BLaER1 treated with 17β-estradiol and CSF1 and Interleukin-3, amounts not matched to agents 10 nM and 100 nM (cell line): ENCODE measurements at regions not wholly inside any gene's neighbourhood (a gene's known extent, or its start where the extent isn't known, plus 50 kb on each side); places are given as distances from the start of the nearest gene placed in this dataset.
A peak's percentile ranks its signal among the peaks of the same experiment; 100 is the strongest.

Source experiments
- H3K27ac ChIP-seq, 11 experiments: shearing (Covaris generic); formaldehyde crosslinking; 2 replicates each; pipeline ENCODE4 v1.8.1; 2022
- H3K27me3 ChIP-seq, 11 experiments: shearing (Covaris generic); formaldehyde crosslinking; 2 replicates each; pipeline ENCODE4 v1.8.1; 2022
- H3K36me3 ChIP-seq, 11 experiments: shearing (Covaris generic); formaldehyde crosslinking; 2 replicates each; pipeline ENCODE4 v1.8.1; 2022
- H3K4me1 ChIP-seq, 10 experiments: shearing (Covaris generic); formaldehyde crosslinking; 2 replicates each; pipeline ENCODE4 v1.8.1; 2022
- H3K4me2 ChIP-seq, 11 experiments: shearing (Covaris generic); formaldehyde crosslinking; 2 replicates each; pipeline ENCODE4 v1.8.1; 2022
- H3K4me3 ChIP-seq, 10 experiments: shearing (Covaris generic); formaldehyde crosslinking; 2 replicates each; pipeline ENCODE4 v1.8.1; 2022
- H3K9ac ChIP-seq, 11 experiments: shearing (Covaris generic); formaldehyde crosslinking; 2 replicates each; pipeline ENCODE4 v1.8.1; 2022
- H3K9me3 ChIP-seq, 11 experiments: shearing (Covaris generic); formaldehyde crosslinking; replicated peaks in 1 of 11; 2 replicates each; pipeline ENCODE4 v1.8.1; 2022
- H4K20me1 ChIP-seq, 11 experiments: shearing (Covaris generic); formaldehyde crosslinking; 2 replicates each; pipeline ENCODE4 v1.8.1; 2022
- Cebpa-rat ChIP-seq, 11 experiments: shearing (Covaris generic); IDR thresholded peaks; 2 replicates each; pipeline ENCODE4 v1.8.1; 2022

DNA sequence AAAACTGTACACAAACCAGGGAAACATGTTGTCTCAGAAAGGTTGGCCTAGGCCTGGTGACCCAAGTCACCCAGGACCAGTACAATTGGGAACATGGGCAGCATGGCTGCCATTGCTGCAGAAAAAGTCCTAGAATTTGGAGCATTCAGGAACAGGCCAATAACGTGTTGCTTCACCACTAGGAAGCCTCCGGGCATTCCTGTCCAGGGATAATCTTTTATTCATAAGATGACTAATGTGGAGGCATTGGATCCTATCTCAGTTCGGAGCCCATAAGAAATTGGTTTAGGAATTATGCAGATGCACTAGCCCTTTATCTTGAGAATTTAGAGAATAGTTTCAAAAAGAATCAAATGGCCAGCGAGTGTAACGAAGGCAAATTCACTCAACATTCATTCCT is 242.8 kb upstream of the NDST4 start:
- Histone ChIP-seq H3K9me3 (peaks cover 28 to 43% (median 34%) of the 10 kb centered on the region in 11 experiments), H3K27ac (no peak overlapping the region), H3K27me3 (no peaks in the 10 kb centered on the region), H4K20me1 (no peaks in the 10 kb centered on the region), H3K9ac (no peak overlapping the region), H3K4me2 (no peak overlapping the region), H3K36me3 (no peaks in the 10 kb centered on the region), H3K4me1 (no peaks in the 10 kb centered on the region), H3K4me3 (no peak overlapping the region)
- no peak for TF ChIP-seq Cebpa-rat (IDR thresholded peaks at IDR 0.05)

GRCh38 chr4:115355329-115355728 is 241.9 kb upstream of the NDST4 start:
- no peak for TF ChIP-seq Cebpa-rat (IDR thresholded peaks at IDR 0.05)

GRCh38 chr4:115353370-115353769 is 239.9 kb upstream of the NDST4 start:
- no peak overlapping the region for H3K9ac ChIP-seq
- H3K36me3 ChIP-seq: no peaks in the 10 kb centered on the region
- H3K27ac ChIP-seq: no peak overlapping the region
- H3K4me1 ChIP-seq: no peaks in the 10 kb centered on the region
- no peaks in the 10 kb centered on the region for H4K20me1 ChIP-seq
- H3K4me2 ChIP-seq: no peak overlapping the region
- peaks cover 28 to 43% (median 34%) of the 10 kb centered on the region in 11 experiments for H3K9me3 ChIP-seq
- H3K4me3 ChIP-seq: no peak overlapping the region
- no peak for TF ChIP-seq Cebpa-rat (IDR thresholded peaks at IDR 0.05)
- H3K27me3 ChIP-seq: no peaks in the 10 kb centered on the region

More at GRCh38 chr4:115355329-115355728, 241.9 kb upstream of the NDST4 start:
- Histone ChIP-seq H3K4me3 (no peak overlapping the region), H3K9ac (no peak overlapping the region), H3K9me3 (peaks cover 28 to 43% (median 34%) of the 10 kb centered on the region in 11 experiments), H3K27ac (no peak overlapping the region), H4K20me1 (no peaks in the 10 kb centered on the region), H3K36me3 (no peaks in the 10 kb centered on the region), H3K27me3 (no peaks in the 10 kb centered on the region), H3K4me2 (no peak overlapping the region), H3K4me1 (no peaks in the 10 kb centered on the region)

GRCh38 chr4:115343171-115343570 is 229.8 kb upstream of the NDST4 start:
- Histone ChIP-seq H3K36me3 (no peaks in the 10 kb centered on the region), H3K27me3 (no peaks in the 10 kb centered on the region), H3K9ac (no peak overlapping the region), H3K4me3 (no peak overlapping the region), H3K4me1 (no peaks in the 10 kb centered on the region), H3K4me2 (no peak overlapping the region), H4K20me1 (no peaks in the 10 kb centered on the region), H3K27ac (no peak overlapping the region), H3K9me3 (no peaks in the 10 kb centered on the region)
- no peak for TF ChIP-seq Cebpa-rat (IDR thresholded peaks at IDR 0.05)

DNA sequence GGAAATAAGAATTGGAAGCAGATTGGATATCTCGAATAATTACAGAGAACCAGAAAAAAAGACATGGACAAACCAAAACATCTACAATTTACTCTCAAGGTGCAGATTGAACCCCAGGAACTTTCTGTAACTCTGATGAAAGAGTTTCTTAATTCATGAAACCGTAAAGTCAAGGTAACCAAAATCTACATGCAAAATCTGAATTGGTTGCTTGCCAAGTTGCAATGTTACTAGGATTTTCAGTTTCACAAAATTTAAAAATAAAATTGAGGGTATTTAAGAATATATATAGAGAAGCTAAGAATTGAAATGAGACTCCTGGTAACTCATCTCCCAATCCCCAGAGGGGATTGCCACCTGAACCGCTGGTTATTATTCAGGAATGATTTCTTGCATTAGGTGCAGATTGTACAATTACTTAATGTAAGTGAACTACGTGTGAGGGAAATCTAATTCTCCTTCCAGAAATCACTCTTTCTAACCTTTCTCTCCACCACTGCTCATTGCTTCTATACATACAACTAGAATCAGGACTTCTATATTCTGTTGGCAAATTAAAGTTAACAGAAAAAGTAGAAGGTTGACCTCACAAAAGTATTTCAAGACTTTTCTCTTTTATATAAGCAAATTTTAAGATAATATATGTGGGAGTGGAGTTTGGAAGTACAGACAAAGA is 221.5 kb upstream of the NDST4 start:
- Histone ChIP-seq H3K9ac (no peak overlapping the region), H3K4me1 (no peaks in the 10 kb centered on the region), H3K27me3 (no peaks in the 10 kb centered on the region), H3K4me3 (no peak overlapping the region), H3K27ac (no peak overlapping the region), H3K36me3 (no peaks in the 10 kb centered on the region), H4K20me1 (no peaks in the 10 kb centered on the region), H3K4me2 (no peak overlapping the region), H3K9me3 (no peaks in the 10 kb centered on the region)
- no peak for TF ChIP-seq Cebpa-rat (IDR thresholded peaks at IDR 0.05)

- Histone ChIP-seq H3K9ac (no peak overlapping the region), H3K4me1 (no peaks in the 10 kb centered on the region), H3K4me2 (no peak overlapping the region), H4K20me1 (no peaks in the 10 kb centered on the region), H3K36me3 (no peaks in the 10 kb centered on the region), H3K27me3 (no peaks in the 10 kb centered on the region), H3K27ac (no peak overlapping the region), H3K9me3 (no peaks in the 10 kb centered on the region), H3K4me3 (no peak overlapping the region)
- no peak for TF ChIP-seq Cebpa-rat (IDR thresholded peaks at IDR 0.05)
Observed at GRCh38 chr4:115332078-115332477, 218.7 kb upstream of the NDST4 start.

GRCh38 chr4:115331241-115331640 is 217.8 kb upstream of the NDST4 start:
- Histone ChIP-seq H3K9me3 (no peaks in the 10 kb centered on the region), H3K27me3 (no peaks in the 10 kb centered on the region), H3K27ac (no peak overlapping the region), H3K4me2 (no peak overlapping the region), H3K9ac (no peak overlapping the region), H3K36me3 (no peaks in the 10 kb centered on the region), H3K4me3 (no peak overlapping the region), H4K20me1 (no peaks in the 10 kb centered on the region), H3K4me1 (no peaks in the 10 kb centered on the region)
- no peak for TF ChIP-seq Cebpa-rat (IDR thresholded peaks at IDR 0.05)

- Histone ChIP-seq H3K4me1 (peaks cover 0 to 13% (median 0%) of the 10 kb centered on the region in 10 experiments; a peak in 1 of 20 replicates), H3K4me2 (no peak overlapping the region), H4K20me1 (no peaks in the 10 kb centered on the region), H3K4me3 (no peak overlapping the region), H3K9me3 (no peaks in the 10 kb centered on the region), H3K36me3 (no peaks in the 10 kb centered on the region), H3K9ac (no peak overlapping the region), H3K27ac (no peak overlapping the region), H3K27me3 (no peaks in the 10 kb centered on the region)
- TF ChIP-seq Cebpa-rat (IDR thresholded peaks at IDR 0.05): no peak
Observed at GRCh38 chr4:115325836-115326235, 212.4 kb upstream of the NDST4 start.

- H3K27me3 ChIP-seq: no peaks in the 10 kb centered on the region
- H3K4me2 ChIP-seq: peak overlapping the region in 2 of 11 experiments; percentile 2 to 7; a peak in 2 of 22 replicates
- H3K36me3 ChIP-seq: no peaks in the 10 kb centered on the region
- no peak overlapping the region for H3K9ac ChIP-seq
- no peak for TF ChIP-seq Cebpa-rat (IDR thresholded peaks at IDR 0.05)
- H3K4me3 ChIP-seq: no peak overlapping the region
- no peaks in the 10 kb centered on the region for H4K20me1 ChIP-seq
- H3K4me1 ChIP-seq: peaks cover 0 to 13% (median 0%) of the 10 kb centered on the region in 10 experiments; a peak in 1 of 20 replicates
- no peak overlapping the region for H3K27ac ChIP-seq
- H3K9me3 ChIP-seq: no peaks in the 10 kb centered on the region
Observed at GRCh38 chr4:115323106-115323707, 209.8 kb upstream of the NDST4 start.

- H3K4me1 ChIP-seq: no peaks in the 10 kb centered on the region
- H3K4me2 ChIP-seq: no peak overlapping the region
- no peaks in the 10 kb centered on the region for H3K9me3 ChIP-seq
- no peak overlapping the region for H3K4me3 ChIP-seq
- no peaks in the 10 kb centered on the region for H3K27me3 ChIP-seq
- no peak overlapping the region for H3K9ac ChIP-seq
- no peaks in the 10 kb centered on the region for H3K36me3 ChIP-seq
- no peak for TF ChIP-seq Cebpa-rat (IDR thresholded peaks at IDR 0.05)
- H3K27ac ChIP-seq: no peak overlapping the region
- no peaks in the 10 kb centered on the region for H4K20me1 ChIP-seq
Observed at GRCh38 chr4:115315182-115315581, 201.8 kb upstream of the NDST4 start.
